ENCODE measurements at regions not wholly inside any gene's neighbourhood (a gene's known extent, or its start where the extent isn't known, plus 50 kb on each side); places are given as distances from the start of the nearest gene placed in this dataset.

DNA sequence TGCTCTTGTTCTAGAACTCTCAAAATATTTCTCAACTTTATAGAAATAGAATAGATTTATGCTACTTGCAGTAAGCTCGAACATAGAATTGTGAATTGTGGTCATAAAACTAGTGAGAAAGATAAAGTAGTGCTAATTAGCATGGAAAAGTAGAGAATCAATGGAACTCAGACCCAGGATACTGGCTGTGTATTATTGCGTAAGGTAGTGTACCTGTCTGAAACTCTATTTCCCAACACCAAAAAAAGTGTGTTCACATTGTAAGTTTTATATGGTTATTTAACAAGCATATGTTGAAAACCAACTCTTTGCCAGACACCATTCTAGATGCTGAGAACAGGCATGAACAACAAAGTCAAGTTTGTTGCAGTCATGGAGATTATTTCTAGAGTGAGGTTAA is 720.5 kb upstream of the ATXN7L3B start:
- TF ChIP-seq POLR2A (IDR thresholded peaks at IDR 0.05; ENCODE audit: low read length) = no peak
- no peak for TF ChIP-seq GATA1 (IDR thresholded peaks at IDR 0.05; ENCODE audit: low read depth, low read length)

All from erythroblast (primary cell).